ENCODE measurements at regions not wholly inside any gene's neighbourhood (a gene's known extent, or its start where the extent isn't known, plus 50 kb on each side); places are given as distances from the start of the nearest gene placed in this dataset.
A peak's percentile ranks its signal among the peaks of the same experiment; 100 is the strongest.

DNA sequence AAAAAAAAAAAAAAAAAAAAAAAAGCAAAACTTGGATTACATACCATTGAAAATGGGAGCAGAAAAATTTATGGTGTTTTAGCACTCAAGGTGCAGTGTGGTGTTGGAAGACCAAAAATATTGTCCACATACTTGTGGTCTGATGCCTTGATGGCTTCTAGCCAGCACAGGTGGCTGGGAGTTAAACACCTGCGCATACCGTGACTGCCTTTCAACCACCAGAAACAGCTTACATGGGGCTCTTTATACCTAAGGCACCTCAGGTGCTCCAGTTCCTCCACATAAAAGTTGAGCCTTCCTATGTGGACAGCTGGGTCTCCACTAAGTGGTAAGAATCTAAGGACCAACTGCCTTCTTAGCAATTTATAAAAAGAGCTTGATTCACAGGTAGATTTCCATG lies 802.6 kb upstream of the CELF4 start:
- H3K4me3 Mint-ChIP-seq: no peak overlapping the region
- ChIA-PET POLR2A (no interaction called here), CTCF (no interaction called here)
- no peaks in the 10 kb centered on the region for H3K4me1 Mint-ChIP-seq
- no peak for DNase-seq
- no peaks in the 10 kb centered on the region for H3K27me3 Mint-ChIP-seq
- H3K9me3 ChIP-seq (ENCODE audit: low read length): no peaks in the 10 kb centered on the region
- peaks cover 0 to 27% (median 2%) of the 10 kb centered on the region in 5 donors for H3K9me3 Mint-ChIP-seq
- no peak overlapping the region for H3K27ac Mint-ChIP-seq
- no peaks in the 10 kb centered on the region for H3K27me3 ChIP-seq (ENCODE audit: insufficient read depth, low read length, poor library complexity, severe bottlenecking)
- H3K36me3 ChIP-seq (ENCODE audit: insufficient read depth, low read length): no peaks in the 10 kb centered on the region
- no peaks in the 10 kb centered on the region for H3K4me1 ChIP-seq (ENCODE audit: insufficient read depth, low read length)
- no peak overlapping the region for H3K4me3 ChIP-seq (ENCODE audit: low read length)
- no peaks in the 10 kb centered on the region for H3K36me3 Mint-ChIP-seq
- H3K27ac ChIP-seq (ENCODE audit: low read depth, low read length): no peak overlapping the region

DNA sequence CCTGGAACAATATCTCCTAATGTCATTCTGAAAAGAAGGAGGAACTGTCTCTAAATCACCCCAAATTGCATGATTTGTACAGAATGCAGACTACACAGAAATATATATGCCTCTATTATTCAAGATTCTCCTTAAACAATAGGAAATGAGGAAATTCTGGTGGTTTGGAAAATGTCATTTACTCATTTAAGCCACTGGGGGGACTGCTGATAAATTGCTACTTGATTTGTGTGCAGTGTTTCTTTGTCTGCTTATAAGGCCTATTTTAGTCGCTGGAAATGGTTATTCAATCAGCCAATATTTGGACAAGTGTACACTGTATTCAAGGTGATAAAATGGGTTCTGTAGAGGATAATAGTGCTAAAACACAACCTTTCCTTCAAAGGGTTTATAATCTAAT lies 801.9 kb upstream of the CELF4 start:
- Histone ChIP-seq H3K27ac (ENCODE audit: low read depth, low read length) (no peak overlapping the region), H3K4me1 (ENCODE audit: insufficient read depth, low read length) (no peaks in the 10 kb centered on the region), H3K9me3 (ENCODE audit: low read length) (no peaks in the 10 kb centered on the region), H3K27me3 (ENCODE audit: insufficient read depth, low read length, poor library complexity, severe bottlenecking) (no peaks in the 10 kb centered on the region), H3K4me3 (ENCODE audit: low read length) (no peak overlapping the region), H3K36me3 (ENCODE audit: insufficient read depth, low read length) (no peaks in the 10 kb centered on the region)
- Mint-ChIP-seq H3K4me3 (no peak overlapping the region), H3K36me3 (no peaks in the 10 kb centered on the region), H3K4me1 (no peaks in the 10 kb centered on the region), H3K27ac (no peak overlapping the region), H3K9me3 (peaks cover 2 to 24% (median 2%) of the 10 kb centered on the region in 5 donors), H3K27me3 (no peaks in the 10 kb centered on the region)
- ChIA-PET CTCF (no interaction called here), POLR2A (no interaction called here)
- DNase-seq: no peak

DNA sequence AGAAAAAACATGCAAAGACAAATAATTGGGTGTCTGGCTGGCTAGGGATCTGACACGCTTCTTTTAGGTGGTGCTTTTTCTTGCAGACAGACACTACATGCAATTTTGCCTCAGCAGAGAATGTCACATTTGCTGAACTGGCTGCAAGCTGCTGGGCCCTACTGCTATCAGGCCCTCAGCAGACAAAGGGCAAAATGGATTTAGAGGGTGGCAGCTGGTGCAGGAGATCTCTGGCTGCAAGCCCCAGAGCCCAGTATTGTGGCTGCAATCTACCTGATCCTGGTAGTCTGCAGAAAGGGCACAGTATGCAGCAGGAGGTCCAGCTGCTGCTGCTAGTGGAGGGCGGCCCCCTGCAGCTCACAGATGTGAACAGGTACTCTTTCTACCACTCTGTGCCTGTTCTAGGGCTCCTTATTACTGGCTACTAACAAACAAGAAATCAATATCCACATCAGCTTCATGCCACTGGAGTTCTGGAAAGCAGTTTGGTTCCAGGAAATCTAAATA lies 796.7 kb upstream of the CELF4 start:
- Mint-ChIP-seq H3K4me1 (no peaks in the 10 kb centered on the region), H3K4me3 (no peak overlapping the region)

DNA sequence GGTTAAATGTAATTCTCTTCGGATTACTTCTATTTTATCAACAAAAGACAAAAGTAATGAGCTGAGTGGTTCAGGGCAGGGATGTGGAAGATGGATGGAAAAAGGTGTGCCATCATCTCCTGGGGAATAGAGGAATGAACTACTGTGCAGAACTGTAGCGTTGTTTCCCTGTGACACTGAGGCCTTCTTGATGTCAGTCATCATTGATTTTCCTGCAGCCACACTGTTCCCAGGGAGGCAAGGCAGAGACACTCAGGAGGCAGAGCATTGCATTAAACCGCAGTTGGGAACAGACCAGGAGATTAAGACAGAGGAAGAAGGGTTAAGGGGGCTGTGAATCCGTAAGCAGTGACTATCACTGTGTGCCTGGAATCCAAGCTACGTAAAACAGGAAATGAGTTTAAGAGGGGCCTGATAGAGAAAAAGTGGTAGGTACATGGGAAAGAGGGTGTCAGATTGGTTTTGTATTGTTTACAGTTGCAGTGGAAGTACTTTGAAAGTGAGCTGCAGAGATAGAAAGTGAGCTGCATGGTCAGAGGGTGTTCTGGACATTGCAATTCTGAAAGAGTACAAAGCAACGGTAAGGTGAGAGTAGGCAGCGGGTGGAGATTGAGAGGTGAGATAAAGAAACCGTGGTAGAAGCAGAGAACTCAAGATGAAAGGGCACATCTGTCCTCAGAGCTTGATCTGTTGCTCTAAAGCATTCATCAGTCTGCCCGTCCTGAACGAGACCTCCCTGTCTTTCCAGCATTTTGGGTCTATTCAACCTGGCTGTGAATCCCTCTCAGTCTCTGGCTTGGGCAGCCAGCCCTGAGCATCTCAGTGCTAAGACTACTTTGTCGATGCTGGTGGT lies 793.4 kb upstream of the CELF4 start:
- no peaks in the 10 kb centered on the region for H3K4me1 ChIP-seq (ENCODE audit: insufficient read depth, low read length)
- Mint-ChIP-seq H3K9me3 (peaks cover 2 to 20% (median 8%) of the 10 kb centered on the region in 5 donors), H3K27ac (peak overlapping the region in 1 of 8 donors; percentile 9), H3K36me3 (no peaks in the 10 kb centered on the region), H3K4me3 (no peak overlapping the region), H3K4me1 (no peaks in the 10 kb centered on the region), H3K27me3 (no peaks in the 10 kb centered on the region)
- no peak for DNase-seq
- no peaks in the 10 kb centered on the region for H3K27me3 ChIP-seq (ENCODE audit: insufficient read depth, low read length, poor library complexity, severe bottlenecking)
- no peak overlapping the region for H3K4me3 ChIP-seq (ENCODE audit: low read length)
- no peak overlapping the region for H3K27ac ChIP-seq (ENCODE audit: low read depth, low read length)
- H3K9me3 ChIP-seq (ENCODE audit: low read length): no peaks in the 10 kb centered on the region
- no peaks in the 10 kb centered on the region for H3K36me3 ChIP-seq (ENCODE audit: insufficient read depth, low read length)
- POLR2A ChIA-PET: no interaction called here
- CTCF ChIA-PET: no interaction called here

More for the DNA sequence above, 796.7 kb upstream of the CELF4 start:
- H3K36me3 Mint-ChIP-seq: no peaks in the 10 kb centered on the region
- H3K9me3 Mint-ChIP-seq: peaks cover 2 to 23% (median 6%) of the 10 kb centered on the region in 5 donors
- no peaks in the 10 kb centered on the region for H3K4me1 ChIP-seq (ENCODE audit: insufficient read depth, low read length)
- H3K27me3 ChIP-seq (ENCODE audit: insufficient read depth, low read length, poor library complexity, severe bottlenecking): no peaks in the 10 kb centered on the region
- DNase-seq: no peak
- H3K27ac ChIP-seq (ENCODE audit: low read depth, low read length): no peak overlapping the region
- H3K36me3 ChIP-seq (ENCODE audit: insufficient read depth, low read length): no peaks in the 10 kb centered on the region
- ChIA-PET CTCF (no interaction called here), POLR2A (no interaction called here)
- no peak overlapping the region for H3K4me3 ChIP-seq (ENCODE audit: low read length)
- no peaks in the 10 kb centered on the region for H3K27me3 Mint-ChIP-seq
- peak overlapping the region in 1 of 8 donors; percentile 29 for H3K27ac Mint-ChIP-seq
- no peaks in the 10 kb centered on the region for H3K9me3 ChIP-seq (ENCODE audit: low read length)

DNA sequence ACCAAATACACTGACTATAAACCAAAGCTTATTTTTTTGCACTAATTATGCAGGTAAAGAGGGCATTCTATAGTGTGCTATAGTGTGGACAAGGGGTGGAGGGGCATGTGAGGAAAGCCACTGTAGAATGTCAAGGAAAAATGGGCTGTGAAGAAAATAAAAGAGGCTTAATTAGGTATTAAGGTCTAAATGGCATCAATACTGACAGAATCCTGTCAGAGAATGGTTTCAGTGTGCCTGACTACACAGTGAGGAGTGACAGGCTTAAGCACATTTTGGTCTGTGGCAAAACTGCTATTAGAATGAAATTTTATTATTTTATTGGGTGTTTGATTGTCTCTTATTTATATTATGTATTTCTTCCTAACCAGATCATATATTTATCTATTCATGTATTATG lies 787.6 kb upstream of the CELF4 start:
- no peak overlapping the region for H3K27ac Mint-ChIP-seq
- no peaks in the 10 kb centered on the region for H3K4me1 Mint-ChIP-seq
- peaks cover 0 to 11% (median 8%) of the 10 kb centered on the region in 5 donors for H3K9me3 Mint-ChIP-seq
- H3K36me3 Mint-ChIP-seq: no peaks in the 10 kb centered on the region
- H3K27me3 Mint-ChIP-seq: peaks cover 0 to 2% of the 10 kb centered on the region in 2 donors
- no peaks in the 10 kb centered on the region for H3K36me3 ChIP-seq (ENCODE audit: insufficient read depth, low read length)
- H3K27ac ChIP-seq (ENCODE audit: low read depth, low read length): no peak overlapping the region
- H3K4me3 ChIP-seq (ENCODE audit: low read length): no peak overlapping the region
- H3K9me3 ChIP-seq (ENCODE audit: low read length): no peaks in the 10 kb centered on the region
- ChIA-PET POLR2A (no interaction called here), CTCF (no interaction called here)
- DNase-seq: no peak
- H3K4me1 ChIP-seq (ENCODE audit: insufficient read depth, low read length): no peaks in the 10 kb centered on the region
- H3K27me3 ChIP-seq (ENCODE audit: insufficient read depth, low read length, poor library complexity, severe bottlenecking): no peaks in the 10 kb centered on the region
- H3K4me3 Mint-ChIP-seq: no peak overlapping the region

DNA sequence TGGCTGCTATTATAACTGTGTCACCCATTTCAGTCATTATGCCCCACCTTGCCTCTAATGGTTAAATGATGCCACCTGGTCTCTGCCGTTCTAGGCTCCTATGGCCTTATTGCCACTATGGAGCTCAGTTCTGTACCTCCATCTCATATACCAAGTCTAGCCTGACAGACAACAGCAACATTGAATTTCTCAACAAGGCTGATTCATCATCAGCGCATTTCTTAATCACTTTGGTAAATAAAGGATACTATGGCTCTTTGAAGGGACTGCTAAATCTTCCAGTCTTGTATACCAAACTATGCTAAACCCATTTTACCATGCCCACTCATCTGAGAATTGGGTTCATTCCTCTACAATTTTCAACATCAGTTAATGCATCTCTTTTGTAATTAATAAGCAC lies 784.5 kb upstream of the CELF4 start:
- Mint-ChIP-seq H3K27ac (peak overlapping the region in 1 of 8 donors; percentile 1), H3K4me3 (no peak overlapping the region), H3K27me3 (peaks cover 0 to 2% of the 10 kb centered on the region in 2 donors), H3K4me1 (no peaks in the 10 kb centered on the region), H3K36me3 (no peaks in the 10 kb centered on the region), H3K9me3 (peaks cover 0 to 22% (median 5%) of the 10 kb centered on the region in 5 donors)
- no peak overlapping the region for H3K4me3 ChIP-seq (ENCODE audit: low read length)
- H3K27ac ChIP-seq (ENCODE audit: low read depth, low read length): no peak overlapping the region
- CTCF ChIA-PET: no interaction called here
- POLR2A ChIA-PET: no interaction called here
- H3K36me3 ChIP-seq (ENCODE audit: insufficient read depth, low read length): no peaks in the 10 kb centered on the region
- no peaks in the 10 kb centered on the region for H3K4me1 ChIP-seq (ENCODE audit: insufficient read depth, low read length)
- H3K27me3 ChIP-seq (ENCODE audit: insufficient read depth, low read length, poor library complexity, severe bottlenecking): no peaks in the 10 kb centered on the region
- no peak for DNase-seq
- H3K9me3 ChIP-seq (ENCODE audit: low read length): no peaks in the 10 kb centered on the region

DNA sequence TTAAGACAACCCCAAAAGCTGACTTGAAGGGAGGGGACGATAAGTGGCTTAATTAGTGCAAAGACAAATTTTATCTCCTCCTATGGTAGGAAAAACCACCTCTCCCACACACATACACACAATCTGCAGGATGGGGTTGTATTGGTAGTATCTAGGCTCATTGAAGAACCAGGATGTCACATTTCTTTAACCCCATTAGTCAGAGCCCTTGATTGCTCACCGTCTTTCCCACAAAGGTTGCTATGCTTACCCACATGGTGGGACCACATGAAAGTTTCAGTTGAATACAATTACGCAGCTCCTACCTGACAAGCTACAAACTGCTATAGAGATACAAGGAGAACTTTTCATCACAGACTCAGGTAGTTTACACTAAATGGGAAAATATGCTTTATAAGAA lies 765.0 kb upstream of the CELF4 start:
- Mint-ChIP-seq H3K27ac (no peak overlapping the region), H3K27me3 (no peaks in the 10 kb centered on the region), H3K36me3 (no peaks in the 10 kb centered on the region), H3K4me3 (no peak overlapping the region), H3K4me1 (no peaks in the 10 kb centered on the region), H3K9me3 (peaks cover 0 to 31% (median 2%) of the 10 kb centered on the region in 5 donors)
- Histone ChIP-seq H3K4me3 (ENCODE audit: low read length) (no peak overlapping the region), H3K27me3 (ENCODE audit: insufficient read depth, low read length, poor library complexity, severe bottlenecking) (no peaks in the 10 kb centered on the region), H3K9me3 (ENCODE audit: low read length) (no peaks in the 10 kb centered on the region), H3K4me1 (ENCODE audit: insufficient read depth, low read length) (no peaks in the 10 kb centered on the region), H3K36me3 (ENCODE audit: insufficient read depth, low read length) (no peaks in the 10 kb centered on the region), H3K27ac (ENCODE audit: low read depth, low read length) (no peak overlapping the region)
- DNase-seq: no peak
- CTCF ChIA-PET: no interaction called here
- POLR2A ChIA-PET: no interaction called here

DNA sequence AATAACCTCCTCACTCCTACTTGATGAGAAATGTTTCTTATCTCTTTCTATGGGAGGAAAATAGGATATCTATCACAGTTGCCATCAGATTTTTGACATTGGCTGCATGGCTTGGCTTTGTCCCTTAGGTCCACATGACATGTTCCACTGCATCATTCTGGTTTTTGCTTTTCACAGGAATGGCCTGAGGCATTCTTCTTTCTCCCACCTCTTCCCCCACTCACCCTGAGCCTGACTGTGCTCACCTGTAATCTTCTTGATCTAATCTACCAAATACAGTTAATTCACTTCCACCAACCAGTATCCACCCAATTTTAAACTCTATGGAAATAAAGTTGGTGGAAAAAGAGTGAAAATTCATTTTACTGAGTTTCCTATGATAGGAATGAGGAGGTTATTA lies 763.5 kb upstream of the CELF4 start:
- CTCF ChIA-PET: no interaction called here
- Histone ChIP-seq H3K27me3 (ENCODE audit: insufficient read depth, low read length, poor library complexity, severe bottlenecking) (no peaks in the 10 kb centered on the region), H3K36me3 (ENCODE audit: insufficient read depth, low read length) (no peaks in the 10 kb centered on the region), H3K4me1 (ENCODE audit: insufficient read depth, low read length) (no peaks in the 10 kb centered on the region), H3K4me3 (ENCODE audit: low read length) (no peak overlapping the region), H3K9me3 (ENCODE audit: low read length) (no peaks in the 10 kb centered on the region), H3K27ac (ENCODE audit: low read depth, low read length) (no peak overlapping the region)
- no peaks in the 10 kb centered on the region for H3K4me1 Mint-ChIP-seq
- no peaks in the 10 kb centered on the region for H3K36me3 Mint-ChIP-seq
- POLR2A ChIA-PET: no interaction called here
- H3K4me3 Mint-ChIP-seq: no peak overlapping the region
- no peak overlapping the region for H3K27ac Mint-ChIP-seq
- no peak for DNase-seq
- H3K9me3 Mint-ChIP-seq: peaks cover 0 to 32% (median 4%) of the 10 kb centered on the region in 5 donors
- H3K27me3 Mint-ChIP-seq: no peaks in the 10 kb centered on the region

Data from CD8-positive, alpha-beta memory T cell (primary cell).